Panc1 (cell line): ENCODE measurements at regions not wholly inside any gene's neighbourhood (a gene's known extent, or its start where the extent isn't known, plus 50 kb on each side); places are given as distances from the start of the nearest gene placed in this dataset.
"Not testable (repeated sequence)": the region's sequence is repeated elsewhere in the genome, so short reads cannot be mapped to it uniquely, and the experiment has no call there.

Source experiments
- POLR2AphosphoS5 ChIP-seq: IDR thresholded peaks from 2 replicates; pipeline ENCODE4 v1.6.1; 2012; ENCODE audit warnings: mild to moderate bottlenecking, low read depth, low read length, moderate library complexity
- SIN3A ChIP-seq: IDR thresholded peaks from 2 replicates; pipeline ENCODE4 v1.6.1; 2012; ENCODE audit warnings: low read depth, mild to moderate bottlenecking, low read length, moderate library complexity, borderline replicate concordance; ENCODE audit not compliant: insufficient read depth
- TF ChIP-seq, protein P1 (sequence below): fragments of 450-650 bp; IDR thresholded peaks from 2 replicates; pipeline ENCODE4 v1.5.1; 2017; ENCODE audit warnings: mild to moderate bottlenecking

GRCh38 chrX:89393004-89393403 lies 528.7 kb upstream of the TGIF2LX start:
- TF ChIP-seq, protein P1, sequence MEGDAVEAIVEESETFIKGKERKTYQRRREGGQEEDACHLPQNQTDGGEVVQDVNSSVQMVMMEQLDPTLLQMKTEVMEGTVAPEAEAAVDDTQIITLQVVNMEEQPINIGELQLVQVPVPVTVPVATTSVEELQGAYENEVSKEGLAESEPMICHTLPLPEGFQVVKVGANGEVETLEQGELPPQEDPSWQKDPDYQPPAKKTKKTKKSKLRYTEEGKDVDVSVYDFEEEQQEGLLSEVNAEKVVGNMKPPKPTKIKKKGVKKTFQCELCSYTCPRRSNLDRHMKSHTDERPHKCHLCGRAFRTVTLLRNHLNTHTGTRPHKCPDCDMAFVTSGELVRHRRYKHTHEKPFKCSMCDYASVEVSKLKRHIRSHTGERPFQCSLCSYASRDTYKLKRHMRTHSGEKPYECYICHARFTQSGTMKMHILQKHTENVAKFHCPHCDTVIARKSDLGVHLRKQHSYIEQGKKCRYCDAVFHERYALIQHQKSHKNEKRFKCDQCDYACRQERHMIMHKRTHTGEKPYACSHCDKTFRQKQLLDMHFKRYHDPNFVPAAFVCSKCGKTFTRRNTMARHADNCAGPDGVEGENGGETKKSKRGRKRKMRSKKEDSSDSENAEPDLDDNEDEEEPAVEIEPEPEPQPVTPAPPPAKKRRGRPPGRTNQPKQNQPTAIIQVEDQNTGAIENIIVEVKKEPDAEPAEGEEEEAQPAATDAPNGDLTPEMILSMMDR, result not testable (repeated sequence)
- TF ChIP-seq POLR2AphosphoS5, SIN3A: not testable (repeated sequence)
